Fibroblast of villous mesenchyme (primary cell): ENCODE measurements at regions not wholly inside any gene's neighbourhood (a gene's known extent, or its start where the extent isn't known, plus 50 kb on each side); places are given as distances from the start of the nearest gene placed in this dataset.
A peak's percentile ranks its signal among the peaks of the same experiment; 100 is the strongest.

Experiments
- DNase-seq: peaks from one replicate; pipeline ENCODE4 v3.0.0-alpha.2; 2010; ENCODE audit warnings: low read depth
- H3K4me3 ChIP-seq: 2 replicates; pipeline ENCODE4 v1.5.1; 2011; ENCODE audit warnings: low read depth, mild to moderate bottlenecking, low read length
- TF ChIP-seq, protein P1 (sequence below): IDR thresholded peaks from 2 replicates; pipeline ENCODE4 v1.5.1; 2012; ENCODE audit warnings: low read depth, mild to moderate bottlenecking, low read length; ENCODE audit not compliant: insufficient read depth

DNA sequence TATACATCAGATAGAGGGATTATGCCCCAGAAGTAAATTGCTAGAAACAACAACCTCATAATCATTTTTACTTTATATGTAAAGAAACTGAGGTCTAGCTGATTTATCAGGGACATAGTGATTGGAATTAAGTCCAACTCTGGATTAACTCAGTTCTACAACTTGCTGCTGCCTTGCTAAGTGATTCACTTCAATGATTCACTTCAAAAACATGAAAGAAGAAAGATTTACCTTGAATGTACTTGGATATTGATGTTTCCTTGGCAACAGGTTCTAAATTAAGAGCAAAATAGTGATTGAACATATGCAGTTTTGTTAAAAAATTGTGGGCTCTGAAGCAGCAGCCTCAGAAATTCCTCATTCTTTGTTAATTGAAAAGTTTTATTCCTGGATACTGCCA is 99.8 kb upstream of the H2AZ1 start:
- no peak overlapping the region for H3K4me3 ChIP-seq
- DNase-seq, result no peak
- TF ChIP-seq, protein P1, sequence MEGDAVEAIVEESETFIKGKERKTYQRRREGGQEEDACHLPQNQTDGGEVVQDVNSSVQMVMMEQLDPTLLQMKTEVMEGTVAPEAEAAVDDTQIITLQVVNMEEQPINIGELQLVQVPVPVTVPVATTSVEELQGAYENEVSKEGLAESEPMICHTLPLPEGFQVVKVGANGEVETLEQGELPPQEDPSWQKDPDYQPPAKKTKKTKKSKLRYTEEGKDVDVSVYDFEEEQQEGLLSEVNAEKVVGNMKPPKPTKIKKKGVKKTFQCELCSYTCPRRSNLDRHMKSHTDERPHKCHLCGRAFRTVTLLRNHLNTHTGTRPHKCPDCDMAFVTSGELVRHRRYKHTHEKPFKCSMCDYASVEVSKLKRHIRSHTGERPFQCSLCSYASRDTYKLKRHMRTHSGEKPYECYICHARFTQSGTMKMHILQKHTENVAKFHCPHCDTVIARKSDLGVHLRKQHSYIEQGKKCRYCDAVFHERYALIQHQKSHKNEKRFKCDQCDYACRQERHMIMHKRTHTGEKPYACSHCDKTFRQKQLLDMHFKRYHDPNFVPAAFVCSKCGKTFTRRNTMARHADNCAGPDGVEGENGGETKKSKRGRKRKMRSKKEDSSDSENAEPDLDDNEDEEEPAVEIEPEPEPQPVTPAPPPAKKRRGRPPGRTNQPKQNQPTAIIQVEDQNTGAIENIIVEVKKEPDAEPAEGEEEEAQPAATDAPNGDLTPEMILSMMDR, result no peak

- TF ChIP-seq, protein P1, result no peak
- no peak overlapping the region for H3K4me3 ChIP-seq
- DNase-seq, result no peak
These were observed 92.6 kb upstream of the H2AZ1 start for GRCh38 chr4:100042711-100043110.

DNA sequence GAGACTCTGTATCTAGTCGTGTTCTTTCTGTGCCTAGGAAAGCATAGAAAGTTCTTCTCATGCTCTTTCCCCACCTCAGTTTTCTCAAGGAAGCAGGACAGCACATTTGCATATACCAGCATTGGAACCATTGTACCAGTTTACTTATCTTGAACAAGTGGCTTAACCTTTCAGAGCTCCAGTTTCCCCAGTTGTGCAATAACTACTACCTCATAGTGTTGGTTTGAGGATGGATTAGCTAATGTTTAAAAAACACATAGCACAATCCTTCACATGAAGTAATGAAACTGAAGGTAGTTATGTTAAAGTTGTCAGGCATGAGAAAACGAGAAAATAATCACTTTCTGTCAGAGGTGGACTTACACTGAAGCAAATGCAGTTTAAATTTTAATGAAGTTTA is 92.2 kb upstream of the H2AZ1 start:
- TF ChIP-seq, protein P1, result no peak
- H3K4me3 ChIP-seq, result no peak overlapping the region
- peak; percentile 70 for DNase-seq

DNA sequence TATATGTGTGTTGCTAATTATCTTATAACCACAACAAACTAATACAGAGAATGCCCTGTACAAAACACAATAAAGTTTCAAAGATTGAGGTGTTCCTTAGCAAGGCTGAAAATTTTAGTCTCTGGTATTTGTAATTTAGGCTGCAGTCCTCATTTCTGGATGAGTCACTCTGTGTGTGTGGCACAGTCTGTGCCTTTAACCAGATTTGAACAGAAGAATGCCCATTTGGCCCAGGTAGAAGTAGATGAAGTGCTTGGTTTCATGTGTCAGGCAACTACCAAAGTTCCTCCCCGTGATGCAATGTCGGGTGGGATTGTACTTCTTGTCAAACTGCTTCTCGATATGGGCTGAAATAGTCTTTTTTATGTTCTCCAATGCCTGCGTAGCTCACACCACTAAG is 91.6 kb upstream of the H2AZ1 start:
- TF ChIP-seq, protein P1, result no peak
- no peak overlapping the region for H3K4me3 ChIP-seq
- DNase-seq, result no peak

DNA sequence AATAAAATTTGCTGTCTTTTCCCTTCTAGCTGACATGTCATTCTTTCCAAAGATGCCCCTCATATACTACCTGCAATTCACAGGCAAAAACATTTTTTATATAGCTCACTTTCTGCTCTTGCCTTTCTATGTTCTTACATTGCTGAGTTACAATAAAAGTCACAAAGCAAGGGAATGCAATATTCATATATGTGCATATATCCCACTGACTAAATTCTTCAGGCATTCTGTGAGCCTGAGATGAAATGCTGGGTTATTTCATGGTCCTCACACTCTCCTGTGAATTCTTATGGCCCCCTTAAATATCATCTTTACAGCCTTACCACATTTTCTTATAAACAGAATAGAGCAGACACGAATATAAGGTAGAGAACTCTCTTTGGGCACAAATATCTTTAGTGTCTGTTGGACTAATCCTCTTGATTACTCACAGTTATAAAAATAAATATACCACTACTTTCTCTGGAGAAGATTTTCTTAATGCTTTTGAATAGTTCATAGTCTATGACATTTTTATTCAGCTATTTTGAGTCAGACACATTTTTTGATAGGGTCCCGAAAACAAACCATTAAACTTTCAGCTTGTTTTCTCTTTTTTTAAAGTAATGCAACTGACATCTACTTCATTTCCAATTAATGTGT is 84.1 kb upstream of the H2AZ1 start:
- TF ChIP-seq, protein P1, result no peak
- DNase-seq, result no peak
- no peak overlapping the region for H3K4me3 ChIP-seq

DNA sequence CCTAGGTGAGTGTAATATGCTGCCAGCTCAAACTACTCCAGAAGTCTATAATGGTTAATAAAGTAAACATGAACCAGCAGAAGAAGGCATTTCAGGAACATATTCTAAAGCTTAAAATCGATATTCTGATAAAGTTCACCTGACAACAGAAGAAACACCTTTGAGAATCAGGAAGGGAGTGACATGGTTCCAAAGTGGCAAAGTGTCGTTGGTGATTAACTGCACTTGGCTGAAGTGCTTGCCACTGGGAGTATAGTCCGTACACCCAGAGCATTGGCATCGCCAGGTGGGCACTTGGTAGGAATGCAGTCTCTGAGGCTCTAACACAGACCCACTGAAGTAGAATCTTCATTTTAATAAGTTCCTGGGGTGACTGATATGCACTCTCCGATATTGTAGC is 76.0 kb upstream of the H2AZ1 start:
- no peak overlapping the region for H3K4me3 ChIP-seq
- no peak for DNase-seq
- TF ChIP-seq, protein P1, result no peak

DNA sequence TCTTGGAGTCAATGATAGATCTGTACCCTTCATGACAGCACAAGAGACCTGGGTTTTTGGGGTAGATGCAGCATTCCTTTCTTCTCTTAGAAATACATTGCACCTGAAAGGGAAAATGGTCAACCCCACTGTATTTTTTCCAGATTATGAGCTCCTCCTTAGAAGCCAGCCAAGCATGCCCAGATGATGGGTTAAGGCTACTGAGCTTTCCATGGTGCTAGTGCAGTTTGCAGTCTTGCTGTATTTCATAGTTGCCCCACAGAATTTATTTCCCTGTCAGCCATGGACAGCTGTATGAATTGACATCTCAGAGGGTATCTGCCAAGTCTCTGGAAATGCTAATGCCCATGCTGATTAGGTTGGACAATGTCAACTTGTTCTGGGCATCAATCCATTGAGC is 73.7 kb upstream of the H2AZ1 start:
- no peak for DNase-seq
- TF ChIP-seq, protein P1, result no peak
- no peak overlapping the region for H3K4me3 ChIP-seq
